ENCODE measurements at regions not wholly inside any gene's neighbourhood (a gene's known extent, or its start where the extent isn't known, plus 50 kb on each side); places are given as distances from the start of the nearest gene placed in this dataset.

- TF ChIP-seq CTCF (IDR thresholded peaks at IDR 0.05) (no peak), CEBPB (IDR thresholded peaks at IDR 0.05) (no peak)
Measured at GRCh38 chr10:8543361-8544056, 489.0 kb downstream of the GATA3 start.
